GM19328 (cell line): ENCODE measurements at regions not wholly inside any gene's neighbourhood (a gene's known extent, or its start where the extent isn't known, plus 50 kb on each side); places are given as distances from the start of the nearest gene placed in this dataset.

Source experiments
- ATAC-seq: cut with Tn5 transposase; IDR thresholded peaks from one replicate; pipeline ENCODE4 v1.9.1; 2021; ENCODE audit warnings: mild to moderate bottlenecking, moderate library complexity; ENCODE audit not compliant: unreplicated experiment

DNA sequence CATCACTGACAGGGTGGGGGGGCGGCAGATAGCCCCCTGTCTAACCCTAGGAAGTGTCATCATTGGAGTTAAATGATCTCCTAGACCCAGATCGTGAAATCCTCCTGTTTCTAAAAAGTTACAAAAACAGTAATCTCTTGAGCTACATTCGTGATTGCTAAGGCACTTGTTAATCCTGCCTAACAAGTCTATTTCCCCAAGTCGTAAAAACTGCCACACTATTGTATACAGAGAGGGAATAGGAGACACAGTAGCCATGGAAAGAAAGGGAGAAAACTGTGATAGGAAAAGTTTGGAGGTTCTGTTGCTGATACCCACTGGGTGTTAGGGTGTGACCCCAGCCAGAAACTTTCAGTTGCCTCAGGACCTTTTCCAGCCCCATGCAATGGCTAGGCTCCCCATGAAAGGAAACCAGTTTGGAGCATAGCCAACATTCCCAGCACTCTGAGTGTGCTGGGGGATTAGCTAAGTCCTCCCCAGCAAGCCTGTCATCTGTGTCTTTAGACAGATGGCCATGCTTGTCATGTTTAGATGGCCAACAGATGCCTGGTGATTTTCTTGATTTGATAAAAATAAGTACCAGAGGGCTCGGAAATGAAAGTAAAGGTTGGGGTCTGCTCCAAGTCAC, 63.3 kb upstream of the ANXA10 start:
- no peak for ATAC-seq

DNA sequence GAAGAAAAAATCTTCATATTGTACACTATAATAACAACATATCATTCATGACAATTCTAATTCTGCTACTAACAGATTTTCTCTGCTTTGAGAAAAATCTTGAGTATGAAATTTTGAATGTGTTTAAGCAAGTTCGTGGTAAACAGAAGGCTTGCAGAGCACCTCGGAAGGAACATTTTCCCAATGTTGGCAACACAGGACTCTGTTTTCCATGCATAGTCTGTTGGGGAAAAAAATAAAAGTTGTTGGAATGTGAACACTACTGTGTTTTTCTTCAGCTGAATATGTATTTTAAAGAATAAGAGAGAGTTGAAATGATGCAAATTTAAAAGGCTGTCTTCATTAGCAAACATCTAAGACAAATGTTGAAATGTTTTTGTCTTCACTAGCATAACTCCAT, 54.7 kb upstream of the ANXA10 start:
- ATAC-seq = no peak

DNA sequence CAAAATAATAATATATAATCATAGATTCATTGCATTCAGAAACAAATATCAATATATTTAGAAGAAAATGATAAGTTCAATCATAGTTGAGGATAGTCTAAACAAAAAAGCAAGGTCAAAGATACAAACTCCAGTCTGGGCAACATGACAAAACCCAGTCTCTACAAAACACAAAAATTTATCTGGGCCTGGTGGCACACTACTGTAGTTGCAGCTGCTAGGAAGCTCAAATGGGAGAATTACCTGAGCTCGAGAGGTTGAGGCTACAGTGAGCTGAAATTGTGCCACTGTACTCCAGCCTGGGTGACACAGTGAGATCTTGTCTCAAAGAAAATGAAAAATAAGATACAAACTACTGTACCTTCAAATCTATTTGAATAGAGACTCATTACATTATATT, 52.7 kb upstream of the ANXA10 start:
- no peak for ATAC-seq
